Kidney (tissue), 13 donors: ENCODE measurements at regions not wholly inside any gene's neighbourhood (a gene's known extent, or its start where the extent isn't known, plus 50 kb on each side); places are given as distances from the start of the nearest gene placed in this dataset.
A peak's percentile ranks its signal among the peaks of the same experiment; 100 is the strongest.

Experiments used
- DNase-seq, 5 donors: peaks; one replicate each; pipeline ENCODE4 v3.0.0-alpha.2; 2013 to 2020
- FAIRE-seq: peaks from 2 replicates; lab custom pipeline; 2012; peaks lifted over from hg19 to GRCh38; lab: Jason Lieb, UNC
- H3K27ac ChIP-seq, 2 donors: one replicate each; pipeline ENCODE4 v1.7.0; 2013; ENCODE audit warnings: low read depth in 2 of 2, low read length in 2 of 2, inconsistent platforms in 1 of 2
- H3K27me3 ChIP-seq: one replicate; pipeline ENCODE4 v1.7.1; 2013; ENCODE audit warnings: low read length, inconsistent platforms; ENCODE audit not compliant: control insufficient read depth, insufficient read depth
- H3K36me3 ChIP-seq, 3 donors: one replicate each; pipeline versions ENCODE4 v1.7.0 to v1.7.1; 2013; ENCODE audit warnings: low read length in 3 of 3, control low read depth in 1 of 3, inconsistent platforms in 1 of 3; ENCODE audit not compliant: insufficient read depth in 3 of 3, control insufficient read depth in 2 of 3
- H3K4me1 ChIP-seq, 3 donors: one replicate each; pipeline versions ENCODE4 v1.7.0 to v1.7.1; 2013; ENCODE audit warnings: low read length in 3 of 3, inconsistent platforms in 1 of 3, low read depth in 1 of 3; ENCODE audit not compliant: control insufficient read depth in 2 of 3, insufficient read depth in 2 of 3
- H3K4me3 ChIP-seq, 3 donors: one replicate each; pipeline versions ENCODE4 v1.7.0 to v1.8.1; 2013; ENCODE audit warnings: low read length in 3 of 3, control low read depth in 1 of 3, inconsistent platforms in 1 of 3
- H3K9ac ChIP-seq, 3 donors: one replicate each; pipeline versions ENCODE4 v1.7.0 to v1.7.1; 2013; ENCODE audit warnings: low read length in 3 of 3, control low read depth in 1 of 3, inconsistent platforms in 1 of 3
- H3K9me3 ChIP-seq, 3 donors: one replicate each; pipeline versions ENCODE4 v1.7.0 to v1.7.1; 2013; ENCODE audit warnings: low read length in 3 of 3, control low read depth in 1 of 3, inconsistent platforms in 1 of 3; ENCODE audit not compliant: control insufficient read depth in 2 of 3, insufficient read depth in 1 of 3
- intact Hi-C: fragments of 100-400 bp; cut with DNase I; formaldehyde crosslinking; loops from one replicate; pipeline ENCODE4 v1.11.1; 2022
- TF ChIP-seq, protein P1 (sequence below): IDR thresholded peaks from 3 replicates; pipeline ENCODE4 v1.5.1; 2012; ENCODE audit warnings: mild to moderate bottlenecking, moderate library complexity, borderline replicate concordance; ENCODE audit not compliant: insufficient read depth; ENCODE audit errors: extremely low read depth
- donor health status: control.
- donor health status: control.
- donor health status: control.
- donor health status: control.
- donor health status: control.
- donor health status: DM: yes; HTN: yes; CAD: no.
- donor health status: Normal renal cell carcinoma (clear cell type).

DNA sequence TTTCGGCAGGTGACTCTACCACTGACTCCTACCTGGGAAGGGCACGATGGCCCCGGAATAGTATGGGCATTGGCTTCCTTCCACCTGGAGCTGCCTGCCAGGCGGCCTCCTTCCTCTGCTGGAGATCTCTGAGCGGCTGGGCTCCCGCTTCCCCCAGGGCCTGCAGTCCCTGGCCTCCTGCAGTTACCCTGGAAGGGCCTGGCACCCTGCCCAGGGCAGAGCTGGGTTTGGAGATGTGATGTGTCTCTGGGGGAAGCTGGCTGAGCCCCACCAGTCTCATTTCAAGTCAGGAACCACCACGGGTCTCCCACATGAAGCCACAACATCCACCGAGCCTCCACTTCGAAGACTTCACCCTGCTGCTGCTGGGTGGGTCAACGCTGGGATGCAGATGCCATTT, 97.9 kb downstream of the IRF8 start:
- no peaks in the 10 kb centered on the region for H3K36me3 ChIP-seq
- H3K4me3 ChIP-seq, result no peak overlapping the region
- no peaks in the 10 kb centered on the region for H3K27me3 ChIP-seq
- no peaks in the 10 kb centered on the region for H3K9me3 ChIP-seq
- intact Hi-C loops, result no loop called here
- peak in 1 of 5 donors; percentile 33 for DNase-seq
- H3K4me1 ChIP-seq, result peaks cover 0 to 6% (median 4%) of the 10 kb centered on the region in 3 donors
- no peak overlapping the region for H3K9ac ChIP-seq
- no peak for FAIRE-seq
- TF ChIP-seq, protein P1, sequence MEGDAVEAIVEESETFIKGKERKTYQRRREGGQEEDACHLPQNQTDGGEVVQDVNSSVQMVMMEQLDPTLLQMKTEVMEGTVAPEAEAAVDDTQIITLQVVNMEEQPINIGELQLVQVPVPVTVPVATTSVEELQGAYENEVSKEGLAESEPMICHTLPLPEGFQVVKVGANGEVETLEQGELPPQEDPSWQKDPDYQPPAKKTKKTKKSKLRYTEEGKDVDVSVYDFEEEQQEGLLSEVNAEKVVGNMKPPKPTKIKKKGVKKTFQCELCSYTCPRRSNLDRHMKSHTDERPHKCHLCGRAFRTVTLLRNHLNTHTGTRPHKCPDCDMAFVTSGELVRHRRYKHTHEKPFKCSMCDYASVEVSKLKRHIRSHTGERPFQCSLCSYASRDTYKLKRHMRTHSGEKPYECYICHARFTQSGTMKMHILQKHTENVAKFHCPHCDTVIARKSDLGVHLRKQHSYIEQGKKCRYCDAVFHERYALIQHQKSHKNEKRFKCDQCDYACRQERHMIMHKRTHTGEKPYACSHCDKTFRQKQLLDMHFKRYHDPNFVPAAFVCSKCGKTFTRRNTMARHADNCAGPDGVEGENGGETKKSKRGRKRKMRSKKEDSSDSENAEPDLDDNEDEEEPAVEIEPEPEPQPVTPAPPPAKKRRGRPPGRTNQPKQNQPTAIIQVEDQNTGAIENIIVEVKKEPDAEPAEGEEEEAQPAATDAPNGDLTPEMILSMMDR, result no peak
- H3K27ac ChIP-seq, result no peak overlapping the region

DNA sequence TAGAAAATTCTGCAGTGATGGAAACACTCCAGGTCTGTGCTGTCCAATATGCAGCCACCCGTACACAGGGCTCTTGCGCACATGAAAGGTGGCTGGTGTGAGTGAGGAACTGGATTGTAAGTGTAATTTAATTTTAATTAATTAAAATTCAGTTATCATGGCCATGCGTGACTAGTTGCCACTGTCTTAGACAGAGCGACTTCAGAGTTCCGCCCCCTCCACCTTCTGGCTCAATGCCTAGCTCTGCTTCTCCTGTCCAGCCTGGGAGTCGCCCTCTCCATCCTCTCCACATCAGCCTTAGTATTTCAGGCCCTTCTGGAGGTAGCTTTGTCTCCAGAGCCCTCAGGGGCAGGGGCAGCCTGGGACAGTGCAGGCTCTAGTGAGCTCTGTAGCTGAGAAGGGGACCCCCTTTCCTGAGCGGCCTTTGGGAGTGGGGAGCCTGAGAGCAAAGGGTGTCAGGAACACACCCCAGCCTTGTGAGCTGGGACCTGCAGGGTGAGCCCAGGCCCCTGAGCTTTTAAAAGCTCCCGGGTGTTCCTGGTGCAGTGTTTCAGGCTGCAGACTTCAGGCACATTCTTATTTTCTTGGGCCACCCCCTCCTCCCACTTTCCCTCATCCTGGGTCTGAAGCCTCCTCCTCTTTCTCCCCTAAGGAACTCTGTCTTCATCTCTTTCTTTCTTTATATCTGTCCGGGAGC, 99.4 kb downstream of the IRF8 start:
- Histone ChIP-seq H3K4me1 (peaks cover 0 to 6% (median 4%) of the 10 kb centered on the region in 3 donors), H3K9ac (no peak overlapping the region), H3K27ac (no peak overlapping the region), H3K4me3 (no peak overlapping the region), H3K27me3 (no peaks in the 10 kb centered on the region), H3K9me3 (no peaks in the 10 kb centered on the region), H3K36me3 (no peaks in the 10 kb centered on the region)
- intact Hi-C loops, result no loop called here
- TF ChIP-seq, protein P1, result no peak
- FAIRE-seq (no peak), DNase-seq (peak in 1 of 5 donors; percentile 33)

DNA sequence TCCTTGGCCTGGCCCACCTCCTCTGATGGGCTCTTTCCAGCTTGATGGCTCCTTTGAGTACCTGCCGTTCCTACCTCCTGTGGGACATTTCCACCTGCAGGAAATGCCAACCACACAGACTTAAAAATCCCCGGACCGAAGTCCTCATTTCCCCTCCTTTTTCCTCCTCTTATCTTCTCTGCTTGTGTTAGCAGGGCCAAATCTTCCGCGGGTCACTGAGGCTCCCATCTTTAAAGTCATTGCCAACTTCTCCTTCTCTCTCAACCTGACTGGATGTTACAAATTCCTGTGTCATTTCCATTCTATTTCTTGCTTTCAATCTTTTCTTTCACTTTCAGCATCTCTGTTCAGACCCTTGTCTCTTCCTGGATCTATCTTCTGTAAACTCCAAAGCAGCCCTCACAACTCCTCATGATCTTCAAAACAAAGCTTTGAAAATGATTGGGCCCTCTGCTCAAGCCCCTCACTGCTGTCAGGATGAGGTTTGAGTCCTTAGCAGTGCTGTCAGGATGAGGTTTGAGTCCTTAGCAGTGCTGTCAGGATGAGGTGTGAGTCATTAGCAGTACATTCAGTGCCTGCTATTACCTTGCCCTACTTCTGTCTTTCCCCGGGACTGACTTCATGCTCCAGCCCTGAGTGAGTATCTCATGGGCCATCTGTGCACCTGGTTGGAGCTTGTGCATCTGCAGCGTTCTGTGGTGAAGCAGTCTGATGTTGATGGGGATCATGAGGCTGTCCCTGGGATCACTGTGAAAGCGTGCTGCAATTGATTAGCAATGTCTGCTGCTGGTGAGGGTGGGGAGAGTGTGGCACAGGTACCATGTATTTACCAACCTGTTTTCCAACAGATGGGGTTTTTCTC, 100.1 kb downstream of the IRF8 start:
- DNase-seq (peak in 2 of 5 donors; percentile 1 to 15), FAIRE-seq (no peak)
- Histone ChIP-seq H3K4me1 (peaks cover 0 to 6% (median 4%) of the 10 kb centered on the region in 3 donors), H3K27me3 (no peaks in the 10 kb centered on the region), H3K4me3 (no peak overlapping the region), H3K27ac (no peak overlapping the region), H3K36me3 (no peaks in the 10 kb centered on the region), H3K9me3 (no peaks in the 10 kb centered on the region), H3K9ac (no peak overlapping the region)
- TF ChIP-seq, protein P1, result no peak
- intact Hi-C loops, result no loop called here
